ENCODE measurements at regions not wholly inside any gene's neighbourhood (a gene's known extent, or its start where the extent isn't known, plus 50 kb on each side); places are given as distances from the start of the nearest gene placed in this dataset.

DNA sequence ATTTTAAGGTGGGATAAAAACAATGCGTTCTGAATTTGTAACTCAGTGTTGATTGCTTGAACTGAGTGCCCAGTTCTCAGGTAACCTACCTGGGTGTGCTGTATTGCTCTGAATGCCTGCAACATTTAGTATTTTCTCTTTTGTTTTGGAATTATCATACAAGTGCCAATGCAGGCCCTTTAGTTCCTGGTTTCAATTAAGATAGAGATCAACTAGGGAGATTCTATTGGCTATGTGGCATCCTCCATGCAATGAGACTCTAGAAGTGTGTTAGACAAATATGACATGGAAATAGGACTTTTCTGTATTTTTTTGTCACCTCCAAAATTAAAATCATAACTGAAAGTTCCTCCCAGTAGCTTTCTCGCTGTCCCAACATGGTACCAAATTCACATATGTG lies 438.7 kb upstream of the IGFBP7 start:
- DNase-seq (ENCODE audit: low spot score) (no peak), ATAC-seq (no peak)
- Histone ChIP-seq H3K4me3 (no peak overlapping the region), H3K4me1 (ENCODE audit: insufficient read depth) (peaks cover 24% of the 10 kb centered on the region), H3K9me2 (ENCODE audit: insufficient read depth) (no peaks in the 10 kb centered on the region), H3K4me2 (no peak overlapping the region), H4K20me1 (replicated peaks; ENCODE audit: insufficient read depth) (no peaks in the 10 kb centered on the region), H3F3A (replicated peaks; ENCODE audit: low read depth) (no peaks in the 10 kb centered on the region), H3K36me3 (ENCODE audit: insufficient read depth) (no peaks in the 10 kb centered on the region), H3K27ac (ENCODE audit: low read depth) (no peak overlapping the region), H3K27me3 (ENCODE audit: insufficient read depth) (no peaks in the 10 kb centered on the region), H2AFZ (no peak overlapping the region), H3K79me2 (replicated peaks; ENCODE audit: insufficient read depth) (no peaks in the 10 kb centered on the region)
- no peaks in the 10 kb centered on the region for H3K27me3 Mint-ChIP-seq (ENCODE audit: insufficient read depth, low read depth, poor library complexity)
- no peaks in the 10 kb centered on the region for H3K36me3 Mint-ChIP-seq (ENCODE audit: low read depth)
- H3K9me3 Mint-ChIP-seq: no peaks in the 10 kb centered on the region
- H3K4me3 Mint-ChIP-seq: no peak overlapping the region
- no peak for TF ChIP-seq ZNF331 (CRISPR knock-in tag; IDR thresholded peaks at IDR 0.05; ENCODE audit: low read depth)
- TF ChIP-seq ZNF114 (CRISPR knock-in tag; IDR thresholded peaks at IDR 0.05): no peak
- no peak for TF ChIP-seq STAT1 (IDR thresholded peaks at IDR 0.05; ENCODE audit: unreplicated experiment)
- TF ChIP-seq EZH2 (IDR thresholded peaks at IDR 0.05; ENCODE audit: low read depth, unreplicated experiment): no peak
- TF ChIP-seq JUNB (IDR thresholded peaks at IDR 0.05; ENCODE audit: unreplicated experiment): no peak
- TF ChIP-seq, protein P1, sequence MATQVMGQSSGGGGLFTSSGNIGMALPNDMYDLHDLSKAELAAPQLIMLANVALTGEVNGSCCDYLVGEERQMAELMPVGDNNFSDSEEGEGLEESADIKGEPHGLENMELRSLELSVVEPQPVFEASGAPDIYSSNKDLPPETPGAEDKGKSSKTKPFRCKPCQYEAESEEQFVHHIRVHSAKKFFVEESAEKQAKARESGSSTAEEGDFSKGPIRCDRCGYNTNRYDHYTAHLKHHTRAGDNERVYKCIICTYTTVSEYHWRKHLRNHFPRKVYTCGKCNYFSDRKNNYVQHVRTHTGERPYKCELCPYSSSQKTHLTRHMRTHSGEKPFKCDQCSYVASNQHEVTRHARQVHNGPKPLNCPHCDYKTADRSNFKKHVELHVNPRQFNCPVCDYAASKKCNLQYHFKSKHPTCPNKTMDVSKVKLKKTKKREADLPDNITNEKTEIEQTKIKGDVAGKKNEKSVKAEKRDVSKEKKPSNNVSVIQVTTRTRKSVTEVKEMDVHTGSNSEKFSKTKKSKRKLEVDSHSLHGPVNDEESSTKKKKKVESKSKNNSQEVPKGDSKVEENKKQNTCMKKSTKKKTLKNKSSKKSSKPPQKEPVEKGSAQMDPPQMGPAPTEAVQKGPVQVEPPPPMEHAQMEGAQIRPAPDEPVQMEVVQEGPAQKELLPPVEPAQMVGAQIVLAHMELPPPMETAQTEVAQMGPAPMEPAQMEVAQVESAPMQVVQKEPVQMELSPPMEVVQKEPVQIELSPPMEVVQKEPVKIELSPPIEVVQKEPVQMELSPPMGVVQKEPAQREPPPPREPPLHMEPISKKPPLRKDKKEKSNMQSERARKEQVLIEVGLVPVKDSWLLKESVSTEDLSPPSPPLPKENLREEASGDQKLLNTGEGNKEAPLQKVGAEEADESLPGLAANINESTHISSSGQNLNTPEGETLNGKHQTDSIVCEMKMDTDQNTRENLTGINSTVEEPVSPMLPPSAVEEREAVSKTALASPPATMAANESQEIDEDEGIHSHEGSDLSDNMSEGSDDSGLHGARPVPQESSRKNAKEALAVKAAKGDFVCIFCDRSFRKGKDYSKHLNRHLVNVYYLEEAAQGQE (IDR thresholded peaks at IDR 0.05; ENCODE audit: unreplicated experiment): no peak
- TF ChIP-seq, protein P2, sequence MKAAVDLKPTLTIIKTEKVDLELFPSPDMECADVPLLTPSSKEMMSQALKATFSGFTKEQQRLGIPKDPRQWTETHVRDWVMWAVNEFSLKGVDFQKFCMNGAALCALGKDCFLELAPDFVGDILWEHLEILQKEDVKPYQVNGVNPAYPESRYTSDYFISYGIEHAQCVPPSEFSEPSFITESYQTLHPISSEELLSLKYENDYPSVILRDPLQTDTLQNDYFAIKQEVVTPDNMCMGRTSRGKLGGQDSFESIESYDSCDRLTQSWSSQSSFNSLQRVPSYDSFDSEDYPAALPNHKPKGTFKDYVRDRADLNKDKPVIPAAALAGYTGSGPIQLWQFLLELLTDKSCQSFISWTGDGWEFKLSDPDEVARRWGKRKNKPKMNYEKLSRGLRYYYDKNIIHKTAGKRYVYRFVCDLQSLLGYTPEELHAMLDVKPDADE (IDR thresholded peaks at IDR 0.05): no peak
- TF ChIP-seq EZH2phosphoT487 (IDR thresholded peaks at IDR 0.05; ENCODE audit: unreplicated experiment): no peak
- no peak for TF ChIP-seq NANOG (IDR thresholded peaks at IDR 0.05; ENCODE audit: borderline replicate concordance)
- TF ChIP-seq, protein P3, sequence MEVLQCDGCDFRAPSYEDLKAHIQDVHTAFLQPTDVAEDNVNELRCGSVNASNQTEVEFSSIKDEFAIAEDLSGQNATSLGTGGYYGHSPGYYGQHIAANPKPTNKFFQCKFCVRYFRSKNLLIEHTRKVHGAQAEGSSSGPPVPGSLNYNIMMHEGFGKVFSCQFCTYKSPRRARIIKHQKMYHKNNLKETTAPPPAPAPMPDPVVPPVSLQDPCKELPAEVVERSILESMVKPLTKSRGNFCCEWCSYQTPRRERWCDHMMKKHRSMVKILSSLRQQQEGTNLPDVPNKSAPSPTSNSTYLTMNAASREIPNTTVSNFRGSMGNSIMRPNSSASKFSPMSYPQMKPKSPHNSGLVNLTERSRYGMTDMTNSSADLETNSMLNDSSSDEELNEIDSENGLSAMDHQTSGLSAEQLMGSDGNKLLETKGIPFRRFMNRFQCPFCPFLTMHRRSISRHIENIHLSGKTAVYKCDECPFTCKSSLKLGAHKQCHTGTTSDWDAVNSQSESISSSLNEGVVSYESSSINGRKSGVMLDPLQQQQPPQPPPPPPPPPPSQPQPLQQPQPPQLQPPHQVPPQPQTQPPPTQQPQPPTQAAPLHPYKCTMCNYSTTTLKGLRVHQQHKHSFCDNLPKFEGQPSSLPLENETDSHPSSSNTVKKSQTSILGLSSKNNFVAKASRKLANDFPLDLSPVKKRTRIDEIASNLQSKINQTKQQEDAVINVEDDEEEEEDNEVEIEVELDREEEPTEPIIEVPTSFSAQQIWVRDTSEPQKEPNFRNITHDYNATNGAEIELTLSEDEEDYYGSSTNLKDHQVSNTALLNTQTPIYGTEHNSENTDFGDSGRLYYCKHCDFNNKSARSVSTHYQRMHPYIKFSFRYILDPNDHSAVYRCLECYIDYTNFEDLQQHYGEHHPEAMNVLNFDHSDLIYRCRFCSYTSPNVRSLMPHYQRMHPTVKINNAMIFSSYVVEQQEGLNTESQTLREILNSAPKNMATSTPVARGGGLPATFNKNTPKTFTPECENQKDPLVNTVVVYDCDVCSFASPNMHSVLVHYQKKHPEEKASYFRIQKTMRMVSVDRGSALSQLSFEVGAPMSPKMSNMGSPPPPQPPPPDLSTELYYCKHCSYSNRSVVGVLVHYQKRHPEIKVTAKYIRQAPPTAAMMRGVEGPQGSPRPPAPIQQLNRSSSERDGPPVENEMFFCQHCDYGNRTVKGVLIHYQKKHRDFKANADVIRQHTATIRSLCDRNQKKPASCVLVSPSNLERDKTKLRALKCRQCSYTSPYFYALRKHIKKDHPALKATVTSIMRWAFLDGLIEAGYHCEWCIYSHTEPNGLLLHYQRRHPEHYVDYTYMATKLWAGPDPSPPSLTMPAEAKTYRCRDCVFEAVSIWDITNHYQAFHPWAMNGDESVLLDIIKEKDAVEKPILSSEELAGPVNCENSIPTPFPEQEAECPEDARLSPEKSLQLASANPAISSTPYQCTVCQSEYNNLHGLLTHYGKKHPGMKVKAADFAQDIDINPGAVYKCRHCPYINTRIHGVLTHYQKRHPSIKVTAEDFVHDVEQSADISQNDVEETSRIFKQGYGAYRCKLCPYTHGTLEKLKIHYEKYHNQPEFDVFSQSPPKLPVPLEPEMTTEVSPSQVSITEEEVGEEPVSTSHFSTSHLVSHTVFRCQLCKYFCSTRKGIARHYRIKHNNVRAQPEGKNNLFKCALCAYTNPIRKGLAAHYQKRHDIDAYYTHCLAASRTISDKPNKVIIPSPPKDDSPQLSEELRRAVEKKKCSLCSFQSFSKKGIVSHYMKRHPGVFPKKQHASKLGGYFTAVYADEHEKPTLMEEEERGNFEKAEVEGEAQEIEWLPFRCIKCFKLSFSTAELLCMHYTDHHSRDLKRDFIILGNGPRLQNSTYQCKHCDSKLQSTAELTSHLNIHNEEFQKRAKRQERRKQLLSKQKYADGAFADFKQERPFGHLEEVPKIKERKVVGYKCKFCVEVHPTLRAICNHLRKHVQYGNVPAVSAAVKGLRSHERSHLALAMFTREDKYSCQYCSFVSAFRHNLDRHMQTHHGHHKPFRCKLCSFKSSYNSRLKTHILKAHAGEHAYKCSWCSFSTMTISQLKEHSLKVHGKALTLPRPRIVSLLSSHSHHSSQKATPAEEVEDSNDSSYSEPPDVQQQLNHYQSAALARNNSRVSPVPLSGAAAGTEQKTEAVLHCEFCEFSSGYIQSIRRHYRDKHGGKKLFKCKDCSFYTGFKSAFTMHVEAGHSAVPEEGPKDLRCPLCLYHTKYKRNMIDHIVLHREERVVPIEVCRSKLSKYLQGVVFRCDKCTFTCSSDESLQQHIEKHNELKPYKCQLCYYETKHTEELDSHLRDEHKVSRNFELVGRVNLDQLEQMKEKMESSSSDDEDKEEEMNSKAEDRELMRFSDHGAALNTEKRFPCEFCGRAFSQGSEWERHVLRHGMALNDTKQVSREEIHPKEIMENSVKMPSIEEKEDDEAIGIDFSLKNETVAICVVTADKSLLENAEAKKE (CRISPR knock-in tag; IDR thresholded peaks at IDR 0.05): no peak
- TF ChIP-seq POLR2AphosphoS5 (IDR thresholded peaks at IDR 0.05; ENCODE audit: low read depth): no peak
- no peak for TF ChIP-seq CREB1 (CRISPR knock-in tag; IDR thresholded peaks at IDR 0.05; ENCODE audit: low read depth)
- TF ChIP-seq, protein P4, sequence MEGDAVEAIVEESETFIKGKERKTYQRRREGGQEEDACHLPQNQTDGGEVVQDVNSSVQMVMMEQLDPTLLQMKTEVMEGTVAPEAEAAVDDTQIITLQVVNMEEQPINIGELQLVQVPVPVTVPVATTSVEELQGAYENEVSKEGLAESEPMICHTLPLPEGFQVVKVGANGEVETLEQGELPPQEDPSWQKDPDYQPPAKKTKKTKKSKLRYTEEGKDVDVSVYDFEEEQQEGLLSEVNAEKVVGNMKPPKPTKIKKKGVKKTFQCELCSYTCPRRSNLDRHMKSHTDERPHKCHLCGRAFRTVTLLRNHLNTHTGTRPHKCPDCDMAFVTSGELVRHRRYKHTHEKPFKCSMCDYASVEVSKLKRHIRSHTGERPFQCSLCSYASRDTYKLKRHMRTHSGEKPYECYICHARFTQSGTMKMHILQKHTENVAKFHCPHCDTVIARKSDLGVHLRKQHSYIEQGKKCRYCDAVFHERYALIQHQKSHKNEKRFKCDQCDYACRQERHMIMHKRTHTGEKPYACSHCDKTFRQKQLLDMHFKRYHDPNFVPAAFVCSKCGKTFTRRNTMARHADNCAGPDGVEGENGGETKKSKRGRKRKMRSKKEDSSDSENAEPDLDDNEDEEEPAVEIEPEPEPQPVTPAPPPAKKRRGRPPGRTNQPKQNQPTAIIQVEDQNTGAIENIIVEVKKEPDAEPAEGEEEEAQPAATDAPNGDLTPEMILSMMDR (conservative IDR thresholded peaks at IDR 0.05; ENCODE audit: low read depth in 2 of 2): no peak
- no peak overlapping the region for H3K27ac Mint-ChIP-seq
- peaks cover 8% of the 10 kb centered on the region for H3K4me1 Mint-ChIP-seq

All from GM23338 (cell line).